Thoracic aorta (tissue), 2 donors: ENCODE measurements at regions not wholly inside any gene's neighbourhood (a gene's known extent, or its start where the extent isn't known, plus 50 kb on each side); places are given as distances from the start of the nearest gene placed in this dataset.

Experiments used
- ATAC-seq: fragments of 150-250 bp; one replicate; pipeline ENCODE4 v1.8.0; 2017; ENCODE audit warnings: low read depth; ENCODE audit not compliant: insufficient number of reproducible peaks, low FRiP score
- DNase-seq: peaks from one replicate; pipeline ENCODE4 v3.0.0-alpha.2; 2020; ENCODE audit warnings: low spot score
- H3K27ac ChIP-seq, 2 donors: fragments of 200-600 bp; sonication (generic); 1 replicate in 1 of 2; 2 replicates in 1 of 2; pipeline ENCODE4 v1.5.1; 2016; ENCODE audit warnings: mild to moderate bottlenecking in 2 of 2, moderate library complexity in 2 of 2
- H3K27me3 ChIP-seq: fragments of 200-600 bp; sonication (generic); replicated peaks from 2 replicates; pipeline ENCODE4 v1.6.0; 2016; ENCODE audit warnings: mild to moderate bottlenecking; ENCODE audit not compliant: insufficient read depth
- H3K36me3 ChIP-seq: fragments of 200-600 bp; sonication (generic); one replicate; pipeline ENCODE4 v1.5.1; 2016
- H3K4me1 ChIP-seq, 2 donors: fragments of 200-600 bp; sonication (generic); 1 replicate in 1 of 2; 2 replicates in 1 of 2; pipeline versions ENCODE4 v1.5.1 to v1.6.0; 2016; ENCODE audit warnings: low read depth in 2 of 2, mild to moderate bottlenecking in 1 of 2; ENCODE audit not compliant: control insufficient read depth in 1 of 2
- H3K4me3 ChIP-seq: fragments of 200-600 bp; sonication (generic); 2 replicates; pipeline ENCODE4 v1.5.1; 2016; ENCODE audit warnings: mild to moderate bottlenecking
- H3K9me3 ChIP-seq: fragments of 200-600 bp; sonication (generic); 2 replicates; pipeline ENCODE4 v1.5.1; 2016
- TF ChIP-seq, protein P1 (sequence below): fragments of 200-600 bp; sonication (generic); IDR thresholded peaks from one replicate; pipeline ENCODE4 v1.5.1; 2019; ENCODE audit warnings: antibody characterized with exemption

DNA sequence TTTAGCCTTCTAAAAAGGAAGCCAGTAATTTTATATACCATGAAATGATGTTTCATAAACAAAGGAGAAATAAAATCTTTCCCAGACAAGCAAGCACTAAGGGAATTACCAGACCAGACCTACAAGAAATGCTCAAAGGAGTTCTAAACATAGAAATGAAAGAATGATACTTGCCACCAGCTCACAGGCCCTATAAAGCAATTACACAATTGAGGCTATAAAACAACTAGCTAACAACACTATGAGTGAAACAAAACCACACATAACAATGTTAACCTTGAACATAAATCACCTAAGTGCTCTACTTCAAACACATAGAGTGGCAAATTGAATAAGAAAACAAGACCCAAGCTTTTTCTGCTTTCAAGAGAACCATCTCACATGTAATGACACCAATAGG is 123.8 kb downstream of the BARHL2 start:
- TF ChIP-seq, protein P1, sequence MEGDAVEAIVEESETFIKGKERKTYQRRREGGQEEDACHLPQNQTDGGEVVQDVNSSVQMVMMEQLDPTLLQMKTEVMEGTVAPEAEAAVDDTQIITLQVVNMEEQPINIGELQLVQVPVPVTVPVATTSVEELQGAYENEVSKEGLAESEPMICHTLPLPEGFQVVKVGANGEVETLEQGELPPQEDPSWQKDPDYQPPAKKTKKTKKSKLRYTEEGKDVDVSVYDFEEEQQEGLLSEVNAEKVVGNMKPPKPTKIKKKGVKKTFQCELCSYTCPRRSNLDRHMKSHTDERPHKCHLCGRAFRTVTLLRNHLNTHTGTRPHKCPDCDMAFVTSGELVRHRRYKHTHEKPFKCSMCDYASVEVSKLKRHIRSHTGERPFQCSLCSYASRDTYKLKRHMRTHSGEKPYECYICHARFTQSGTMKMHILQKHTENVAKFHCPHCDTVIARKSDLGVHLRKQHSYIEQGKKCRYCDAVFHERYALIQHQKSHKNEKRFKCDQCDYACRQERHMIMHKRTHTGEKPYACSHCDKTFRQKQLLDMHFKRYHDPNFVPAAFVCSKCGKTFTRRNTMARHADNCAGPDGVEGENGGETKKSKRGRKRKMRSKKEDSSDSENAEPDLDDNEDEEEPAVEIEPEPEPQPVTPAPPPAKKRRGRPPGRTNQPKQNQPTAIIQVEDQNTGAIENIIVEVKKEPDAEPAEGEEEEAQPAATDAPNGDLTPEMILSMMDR = no peak
- H3K36me3 ChIP-seq = no peaks in the 10 kb centered on the region
- ATAC-seq (no peak), DNase-seq (no peak)
- no peak overlapping the region for H3K4me3 ChIP-seq
- H3K27ac ChIP-seq = no peak overlapping the region
- peaks cover 13% of the 10 kb centered on the region for H3K9me3 ChIP-seq
- H3K27me3 ChIP-seq = no peaks in the 10 kb centered on the region
- no peaks in the 10 kb centered on the region for H3K4me1 ChIP-seq

DNA sequence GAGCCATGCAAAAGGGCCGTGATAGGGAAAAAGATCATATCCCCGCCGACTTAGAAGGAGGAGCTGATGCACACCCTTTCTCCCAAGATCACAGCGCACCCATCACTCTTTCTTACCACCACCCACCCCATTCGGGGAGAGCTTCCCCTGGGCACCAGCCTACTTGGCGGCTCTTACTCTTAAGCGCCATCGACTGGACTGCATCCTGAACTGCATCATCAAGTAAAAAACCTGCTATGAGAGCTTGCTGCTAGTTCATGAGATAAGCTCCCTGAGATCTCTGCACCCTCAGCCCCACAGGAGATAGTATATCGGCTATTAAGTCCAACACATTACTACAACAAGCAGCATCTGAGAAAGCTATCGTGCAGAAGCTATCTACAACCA is 125.1 kb downstream of the BARHL2 start:
- no peaks in the 10 kb centered on the region for H3K36me3 ChIP-seq
- no peak overlapping the region for H3K27ac ChIP-seq
- TF ChIP-seq, protein P1 = no peak
- no peak for DNase-seq
- no peak overlapping the region for H3K4me3 ChIP-seq
- H3K9me3 ChIP-seq = peaks cover 7% of the 10 kb centered on the region
- H3K4me1 ChIP-seq = no peaks in the 10 kb centered on the region
- ATAC-seq = no peak
- H3K27me3 ChIP-seq = no peaks in the 10 kb centered on the region

DNA sequence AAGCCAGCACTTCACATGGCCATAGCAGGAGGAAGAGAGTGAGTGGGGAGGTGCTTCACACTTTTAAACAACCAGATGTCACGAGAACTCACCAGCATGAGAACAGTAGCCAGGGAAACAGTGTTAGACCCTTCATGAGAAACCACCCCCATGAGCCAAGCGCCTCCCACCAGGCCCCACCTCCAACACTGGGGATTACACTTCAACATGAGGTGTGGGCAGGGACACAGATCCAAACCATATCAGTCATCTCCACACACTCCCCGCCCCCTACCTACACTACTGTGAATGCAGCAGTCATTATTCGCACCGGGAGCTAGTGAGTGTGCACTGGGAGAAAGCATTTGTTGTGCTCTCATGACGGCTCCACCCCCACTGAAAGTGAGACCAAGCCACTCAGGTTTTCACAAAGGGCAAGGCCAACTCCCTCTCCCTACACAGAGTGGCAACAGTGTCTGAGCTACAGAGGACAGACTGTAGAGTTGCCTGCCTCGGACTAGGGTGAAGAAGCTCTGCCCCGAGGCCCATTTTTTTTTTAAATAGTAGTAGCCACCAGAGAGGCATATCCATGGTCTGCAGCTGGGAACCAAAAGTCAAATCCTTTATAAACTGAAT is 125.6 kb downstream of the BARHL2 start:
- Histone ChIP-seq H3K4me3 (no peak overlapping the region), H3K9me3 (peaks cover 3% of the 10 kb centered on the region), H3K4me1 (no peaks in the 10 kb centered on the region), H3K36me3 (no peaks in the 10 kb centered on the region), H3K27me3 (no peaks in the 10 kb centered on the region), H3K27ac (no peak overlapping the region)
- DNase-seq (no peak), ATAC-seq (no peak)
- TF ChIP-seq, protein P1 = no peak

DNA sequence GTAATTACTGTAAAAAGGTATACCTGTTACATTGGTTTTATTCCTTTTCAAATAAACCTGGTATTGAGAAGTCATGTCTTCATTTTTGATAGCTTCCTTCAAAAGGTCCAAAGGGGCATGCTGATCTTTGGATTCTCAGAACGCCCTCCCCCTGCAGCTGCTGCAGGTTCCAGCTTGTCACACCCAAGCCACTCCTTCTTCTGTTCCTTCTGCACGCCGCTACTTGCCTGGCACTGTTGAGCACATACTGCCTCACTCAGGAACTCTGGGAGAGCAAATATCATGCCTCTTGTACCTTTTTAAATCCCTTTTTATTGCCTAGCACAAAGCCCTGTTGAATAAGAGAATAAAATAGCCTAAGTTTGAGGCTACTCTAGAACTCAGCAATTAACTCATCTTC is 136.9 kb downstream of the BARHL2 start:
- H3K4me1 ChIP-seq = peaks cover 0 to 16% of the 10 kb centered on the region in 2 donors
- no peak overlapping the region for H3K27ac ChIP-seq
- TF ChIP-seq, protein P1 = no peak
- no peaks in the 10 kb centered on the region for H3K27me3 ChIP-seq
- no peaks in the 10 kb centered on the region for H3K36me3 ChIP-seq
- ATAC-seq = no peak
- no peak overlapping the region for H3K4me3 ChIP-seq
- DNase-seq = no peak
- no peaks in the 10 kb centered on the region for H3K9me3 ChIP-seq

DNA sequence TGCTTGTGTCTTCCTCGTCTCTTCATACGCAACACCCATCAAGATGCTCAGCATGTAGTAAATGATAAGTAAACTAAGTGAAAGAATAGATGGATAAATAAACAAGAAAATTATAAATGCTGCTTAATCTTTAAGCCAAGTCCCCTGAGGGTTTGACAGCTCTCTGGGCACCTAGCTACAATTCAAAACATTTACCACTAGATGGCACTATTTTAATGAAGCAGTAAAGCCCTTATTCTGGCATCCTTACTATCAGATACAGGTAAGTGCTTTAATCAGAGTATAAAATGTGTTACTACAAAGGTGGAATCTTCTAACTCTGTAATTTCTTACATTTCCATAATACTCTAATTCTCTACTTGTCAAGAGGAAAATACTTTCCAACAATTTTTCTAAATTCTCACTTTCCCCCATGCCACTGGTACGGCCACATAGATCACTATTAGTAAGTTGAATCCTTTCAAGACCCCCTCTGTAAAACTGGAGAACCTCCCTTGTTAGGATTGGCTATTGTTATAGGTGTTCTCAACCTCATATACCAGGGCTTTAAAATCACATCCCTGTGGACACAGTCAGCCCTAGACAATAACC is 137.8 kb downstream of the BARHL2 start:
- TF ChIP-seq, protein P1 = peak; percentile 48
- DNase-seq = no peak
- no peak for ATAC-seq
- Histone ChIP-seq H3K4me3 (no peak overlapping the region), H3K27me3 (no peaks in the 10 kb centered on the region), H3K9me3 (no peaks in the 10 kb centered on the region), H3K27ac (no peak overlapping the region), H3K4me1 (peaks cover 0 to 16% of the 10 kb centered on the region in 2 donors), H3K36me3 (no peaks in the 10 kb centered on the region)
